Glomerular endothelial cell (primary cell): ENCODE measurements at regions not wholly inside any gene's neighbourhood (a gene's known extent, or its start where the extent isn't known, plus 50 kb on each side); places are given as distances from the start of the nearest gene placed in this dataset.

Experiments used
- DNase-seq: peaks from one replicate; pipeline ENCODE4 v3.0.0-alpha.2; 2011; ENCODE audit warnings: low read depth, low spot score; ENCODE audit errors: extremely low read depth

DNA sequence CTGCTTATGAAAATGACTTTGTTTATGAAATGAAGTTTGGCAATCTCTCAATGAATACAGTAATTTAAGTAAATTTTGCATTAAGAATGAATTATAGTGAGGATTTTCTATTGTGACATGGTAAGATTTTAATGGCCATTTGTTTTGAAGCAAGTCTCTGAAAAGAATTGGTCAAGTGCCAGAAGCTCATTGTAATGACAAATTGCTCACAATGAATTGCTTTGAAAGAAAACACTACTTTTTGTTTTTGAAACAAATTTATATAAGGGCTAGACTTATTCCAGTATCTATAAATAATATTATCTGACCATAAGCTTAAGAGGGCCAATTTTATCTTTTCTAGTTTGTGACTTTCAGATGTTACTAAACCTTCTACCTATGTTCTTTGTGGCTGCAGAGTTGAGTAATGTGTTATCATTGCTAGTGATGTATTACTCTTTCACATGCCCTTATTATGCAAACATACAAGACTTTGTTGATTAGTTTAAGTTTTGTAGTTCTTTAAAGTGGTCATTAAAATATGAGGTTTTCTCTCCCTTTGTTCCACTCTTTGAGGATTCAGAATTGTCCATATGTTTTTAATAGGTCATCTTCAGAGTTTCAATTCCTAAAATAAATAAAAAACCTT lies 93.0 kb upstream of the ZNF608 start:
- DNase-seq, result no peak

DNA sequence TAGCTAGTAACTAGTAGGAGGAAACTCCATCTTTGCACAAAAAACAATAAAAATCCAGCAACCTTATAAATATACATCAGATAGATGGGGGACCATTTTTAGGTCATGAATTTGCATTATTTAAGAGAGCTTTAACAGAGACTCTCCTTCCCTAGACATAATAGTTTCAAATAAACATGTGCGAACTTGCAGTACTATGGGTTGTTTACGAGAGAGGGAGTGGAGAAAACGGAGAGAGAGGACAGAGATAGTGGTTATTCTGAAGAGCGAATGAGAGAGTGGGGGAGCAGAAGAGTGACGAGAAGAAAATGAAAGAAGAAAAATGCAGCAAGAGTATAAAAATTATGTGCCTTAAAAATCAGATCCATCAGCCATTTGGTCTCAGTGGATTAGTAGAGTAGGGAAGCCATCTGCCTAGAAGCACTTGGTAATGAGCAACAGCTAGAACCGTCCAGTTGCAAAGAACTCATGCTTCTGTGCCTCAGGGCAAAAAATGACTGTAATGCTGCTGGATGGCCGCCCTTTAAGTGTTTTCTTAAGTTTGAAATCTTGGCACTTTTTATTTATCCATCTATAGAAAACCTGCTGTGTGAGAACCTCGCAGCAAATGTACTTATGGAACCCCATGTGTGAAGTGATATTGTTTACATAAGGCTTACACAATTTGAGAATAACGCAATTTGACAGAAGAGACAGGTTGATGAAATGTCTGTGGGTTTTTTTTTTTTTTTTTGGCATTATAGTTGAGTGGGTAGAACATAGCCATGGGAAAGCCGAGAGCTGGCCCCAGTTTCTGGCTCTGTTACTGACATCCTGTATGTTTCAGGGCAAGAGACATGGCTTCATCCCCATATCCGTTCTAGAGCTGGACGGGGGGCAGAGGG lies 95.6 kb upstream of the ZNF608 start:
- no peak for DNase-seq

DNA sequence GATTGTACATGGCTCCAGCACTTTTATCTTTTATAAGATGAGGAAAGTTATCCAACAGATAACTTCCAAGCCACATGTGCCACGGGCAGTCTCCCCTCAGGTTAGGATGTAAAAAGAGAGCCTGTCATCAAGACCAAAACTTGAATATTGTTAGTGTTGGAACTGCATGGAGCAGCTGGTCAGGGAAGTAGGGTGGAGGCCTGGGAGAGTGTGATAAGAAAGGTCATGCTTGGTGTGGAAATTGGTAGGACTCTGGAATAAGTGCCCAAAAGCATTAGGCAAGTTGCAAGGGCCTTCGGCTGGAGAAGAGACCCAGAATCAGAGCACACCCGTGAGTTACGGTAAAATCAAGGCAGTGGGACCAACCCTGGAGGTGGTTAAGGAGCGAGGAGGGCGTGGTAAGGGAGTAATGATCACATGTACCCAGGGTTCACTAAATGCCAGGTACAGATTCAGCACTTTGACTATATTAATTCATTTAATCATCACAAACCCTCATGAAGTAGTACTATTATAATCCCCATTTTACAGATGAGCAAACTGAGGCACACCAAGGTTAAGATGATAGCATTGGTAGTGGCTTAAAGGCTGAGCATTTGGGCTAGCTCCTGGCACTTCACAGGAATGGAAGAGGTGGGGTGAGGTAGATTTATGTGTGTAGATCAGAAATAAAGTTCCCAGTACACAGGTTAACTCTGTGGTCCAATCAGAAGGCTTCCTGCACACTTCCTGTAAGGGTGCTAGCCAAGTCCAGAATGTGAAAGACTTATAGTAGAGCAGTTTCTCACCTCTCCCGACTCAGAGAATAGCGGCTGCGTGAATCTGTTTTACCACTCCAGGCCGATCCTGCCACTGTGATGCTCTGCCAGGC lies 96.5 kb upstream of the ZNF608 start:
- no peak for DNase-seq

DNA sequence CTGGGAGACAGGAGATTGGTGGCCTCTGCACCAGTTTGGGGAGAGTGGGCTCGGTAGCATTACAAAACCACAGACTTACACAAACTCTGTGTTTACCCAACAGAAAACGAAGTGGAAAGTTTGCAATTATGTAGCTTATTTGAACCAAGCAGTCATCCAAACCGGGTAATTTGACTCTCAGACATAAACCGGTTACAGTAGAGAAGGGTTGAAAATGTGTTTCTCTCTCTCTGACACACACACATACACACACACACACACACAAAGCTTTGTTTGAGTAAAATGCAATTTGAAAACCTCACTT lies 97.1 kb upstream of the ZNF608 start:
- no peak for DNase-seq

DNA sequence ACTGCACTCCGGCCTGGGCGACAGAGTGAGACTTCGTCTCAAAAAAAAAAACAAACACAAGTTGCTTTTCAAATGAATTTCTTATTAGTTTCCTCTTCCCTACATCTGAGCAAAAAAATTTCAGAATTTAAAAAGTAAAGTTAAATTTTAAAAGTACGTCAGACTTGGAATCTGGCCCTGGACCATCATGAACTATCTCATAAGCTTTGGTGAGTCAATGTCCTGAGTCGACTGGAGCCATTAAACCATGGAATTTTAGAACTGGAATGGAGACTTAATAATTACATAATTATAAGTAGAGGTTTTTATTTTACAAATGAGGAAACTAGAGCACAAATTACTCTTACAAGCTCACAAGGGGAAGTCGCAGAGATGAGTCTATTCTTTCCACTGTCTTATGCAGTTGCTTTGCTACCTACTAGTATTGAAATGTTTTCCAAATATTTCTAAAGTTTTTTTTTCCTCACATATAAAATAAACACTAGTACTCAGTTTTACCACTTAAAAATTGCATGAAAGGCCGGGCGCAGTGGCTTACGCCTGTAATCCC lies 98.0 kb upstream of the ZNF608 start:
- DNase-seq, result no peak

DNA sequence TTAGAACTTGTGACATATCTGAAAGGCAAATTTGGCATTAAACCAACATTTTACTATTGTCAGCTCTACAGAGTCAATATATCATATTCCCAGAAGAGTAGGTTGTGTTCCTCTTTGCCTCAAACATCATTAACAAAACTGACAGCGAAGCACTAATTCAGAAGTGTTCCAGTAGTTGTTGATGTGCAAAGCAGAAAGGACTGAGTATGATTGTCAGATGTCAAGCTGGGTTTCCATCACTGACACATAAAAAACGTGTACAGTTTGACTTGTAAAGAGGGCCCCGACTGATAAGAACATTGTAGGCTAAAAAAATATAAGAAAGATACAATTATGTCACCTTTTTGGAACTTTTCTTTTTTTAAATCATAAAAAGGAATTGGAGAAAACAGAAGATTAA lies 101.5 kb upstream of the ZNF608 start:
- DNase-seq, result no peak

DNA sequence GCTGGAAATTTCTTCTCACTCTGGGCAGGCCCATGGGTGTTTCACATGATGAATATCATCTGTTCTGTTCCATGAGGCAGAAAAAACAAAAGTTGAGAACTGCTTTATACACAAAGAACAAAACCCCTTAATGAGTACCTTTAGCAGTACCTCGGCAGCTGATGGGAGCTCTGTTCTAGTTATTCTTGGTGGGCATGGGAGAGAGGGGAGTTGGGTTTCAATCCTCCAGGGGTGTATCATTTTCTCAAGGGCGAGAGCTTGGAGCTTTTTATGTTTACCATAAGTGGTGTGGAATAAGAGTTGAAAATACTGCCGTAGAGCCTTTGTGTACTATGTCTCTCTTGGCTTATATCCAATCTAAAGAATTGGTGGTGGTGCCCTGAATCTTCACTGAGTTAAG lies 103.3 kb upstream of the ZNF608 start:
- DNase-seq, result no peak

DNA sequence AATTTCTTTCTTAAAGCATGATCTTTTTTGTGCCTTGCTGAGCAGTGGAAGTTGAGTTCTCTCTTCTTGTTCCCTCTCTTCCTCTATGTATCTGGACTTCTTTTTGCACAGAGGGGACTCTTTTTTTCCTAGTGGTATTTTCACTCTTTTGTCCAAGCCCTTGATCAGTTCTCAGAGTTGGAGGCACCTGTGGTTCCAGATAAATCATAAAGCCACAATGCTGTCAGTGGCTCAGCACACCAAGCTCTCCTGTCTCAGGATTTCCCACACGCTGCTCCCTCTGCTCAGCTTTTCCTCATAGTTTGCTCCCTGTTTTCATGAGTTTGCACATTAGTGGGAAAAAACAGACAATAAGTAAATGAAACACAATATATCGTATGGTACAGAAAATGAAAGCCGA lies 110.3 kb upstream of the ZNF608 start:
- DNase-seq, result no peak

DNA sequence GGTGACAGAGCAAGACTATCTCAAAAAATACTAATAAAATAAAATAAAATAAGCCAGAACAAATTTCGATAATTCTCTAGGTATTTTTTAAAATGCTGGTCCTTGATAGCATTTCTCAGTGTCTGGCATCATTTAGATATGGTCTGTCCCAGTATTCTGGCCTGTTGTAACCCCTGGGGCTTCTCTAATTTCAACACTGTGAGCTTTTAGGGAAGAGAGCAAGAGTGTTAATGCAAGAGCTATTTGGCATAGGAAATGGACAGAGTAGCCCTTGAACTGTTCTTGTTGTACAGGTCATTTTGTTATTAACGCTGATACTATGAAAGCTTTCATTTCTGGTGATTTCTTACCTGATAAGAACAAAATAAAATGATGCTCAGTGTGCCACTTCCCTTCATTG lies 112.2 kb upstream of the ZNF608 start:
- DNase-seq, result no peak

DNA sequence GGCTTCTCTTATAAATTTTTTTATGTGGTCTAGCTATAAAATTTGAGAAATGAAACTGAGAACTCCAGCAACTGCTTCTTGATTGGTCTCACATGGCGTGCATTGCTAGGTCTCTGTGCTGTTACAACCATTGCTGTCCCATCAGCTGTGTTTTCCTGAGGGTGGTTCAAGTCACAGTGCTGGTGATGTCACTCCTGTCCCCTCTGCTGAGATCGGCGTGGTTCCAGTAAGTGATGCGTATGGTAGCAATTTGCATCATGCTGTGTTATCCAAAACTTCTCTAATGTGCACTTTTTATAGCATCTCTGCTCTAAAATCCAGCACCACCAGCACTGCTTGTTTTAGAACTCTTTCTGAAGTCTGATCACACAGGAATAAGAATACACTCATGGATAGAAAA lies 112.6 kb upstream of the ZNF608 start:
- DNase-seq, result no peak

DNA sequence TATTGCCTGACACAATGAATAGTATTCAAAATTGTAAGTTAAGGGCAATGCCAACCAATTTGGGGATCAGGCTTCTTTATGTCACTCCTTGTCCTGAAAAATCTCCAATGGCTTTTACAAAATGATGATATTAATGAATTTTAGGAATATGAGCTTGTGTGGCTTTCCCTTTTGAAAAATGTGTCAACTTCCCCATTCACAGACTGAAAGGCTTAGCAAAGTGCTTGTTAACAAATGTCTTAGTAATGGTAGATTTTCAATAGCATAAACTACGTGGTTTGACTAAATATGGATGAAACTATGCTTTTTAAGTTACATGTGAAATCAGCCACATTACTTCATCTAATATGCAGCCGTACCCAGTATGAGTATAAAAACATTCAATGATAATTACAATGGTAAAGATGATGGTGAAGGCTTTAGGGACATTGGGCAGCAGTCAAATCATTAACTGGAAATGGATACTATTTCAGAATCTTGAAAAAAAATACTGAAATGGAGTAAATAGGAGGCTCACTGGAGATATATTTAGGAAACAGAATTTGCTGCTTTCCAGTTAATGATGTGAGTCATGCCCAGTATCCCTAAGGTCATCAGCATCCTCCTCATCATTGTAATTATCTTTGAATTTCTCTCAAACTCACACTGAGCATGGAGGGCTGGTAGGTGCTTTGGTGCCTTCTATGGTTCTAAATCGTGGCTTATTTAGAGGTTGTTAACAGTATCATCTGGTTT lies 113.3 kb upstream of the ZNF608 start:
- no peak for DNase-seq

DNA sequence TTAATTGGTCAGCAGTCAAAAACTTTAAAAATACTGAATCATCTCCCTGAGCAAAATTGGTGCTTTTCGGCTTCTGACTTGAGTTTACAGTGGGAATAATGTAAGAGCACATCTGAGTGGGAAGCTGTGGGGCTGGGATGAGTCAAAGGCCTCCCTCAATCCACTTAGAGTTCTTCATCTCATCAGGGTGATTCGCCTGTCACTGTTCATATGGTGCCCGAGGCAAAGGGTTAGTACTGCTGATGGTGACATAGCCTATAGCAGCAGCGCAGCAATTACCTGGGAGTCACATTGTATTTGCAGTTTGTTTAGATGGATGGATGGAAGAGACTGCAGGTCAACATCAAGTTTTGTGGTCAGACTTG lies 113.8 kb upstream of the ZNF608 start:
- DNase-seq, result no peak

DNA sequence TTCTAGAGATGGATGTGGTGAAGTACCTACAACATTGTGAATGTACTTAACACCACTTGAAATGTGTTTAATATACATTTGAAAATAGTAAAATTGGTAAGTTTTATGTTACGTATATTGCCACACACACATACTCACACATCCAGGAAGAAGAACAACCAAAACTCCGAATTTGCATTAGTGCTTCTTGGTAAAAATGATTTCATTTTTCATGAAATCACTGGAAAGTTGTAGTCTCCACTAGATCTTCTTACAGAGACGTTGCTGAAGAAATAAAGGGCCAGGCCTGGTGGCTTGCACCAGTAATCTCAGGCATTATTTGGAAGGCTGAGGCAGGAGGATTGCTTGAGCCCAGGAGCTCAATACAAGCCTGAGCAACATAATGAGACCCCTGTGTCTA lies 118.6 kb upstream of the ZNF608 start:
- DNase-seq, result no peak

DNA sequence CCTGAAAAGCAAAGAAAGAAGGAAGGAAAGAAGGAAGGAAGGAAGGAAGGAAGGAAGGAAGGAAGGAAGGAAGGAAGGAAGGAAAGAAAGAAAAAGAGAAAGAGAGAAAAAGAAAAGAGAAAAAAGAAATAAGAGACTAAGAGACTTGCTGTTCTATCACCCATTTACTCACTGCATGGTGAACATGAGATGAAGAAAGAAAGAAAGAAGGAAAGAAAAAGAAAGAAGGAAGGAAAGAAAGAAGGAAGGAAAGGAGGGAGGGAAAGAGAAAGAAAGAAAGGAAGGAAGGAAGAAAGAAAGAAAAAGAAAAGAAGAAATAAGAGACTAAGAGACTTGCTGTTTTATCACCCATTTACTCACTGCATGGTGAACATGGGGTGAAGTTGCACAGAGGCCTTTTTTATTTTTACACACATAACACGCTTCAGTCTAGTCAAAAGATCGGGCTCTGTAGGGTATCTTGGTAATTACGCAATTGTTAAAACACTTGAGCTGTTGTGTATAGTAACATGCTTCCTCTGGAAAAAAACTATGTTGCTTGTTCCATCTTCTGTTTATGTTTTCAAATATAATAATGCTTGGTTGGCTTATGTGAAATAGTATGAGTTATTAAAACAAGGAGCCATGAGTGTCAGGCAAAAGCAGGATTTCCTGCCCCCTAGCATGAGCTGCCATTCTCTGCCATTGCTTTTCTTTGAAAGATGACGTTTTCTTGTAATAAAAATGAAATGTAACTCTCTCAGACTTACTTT lies 119.3 kb upstream of the ZNF608 start:
- DNase-seq, result no peak

DNA sequence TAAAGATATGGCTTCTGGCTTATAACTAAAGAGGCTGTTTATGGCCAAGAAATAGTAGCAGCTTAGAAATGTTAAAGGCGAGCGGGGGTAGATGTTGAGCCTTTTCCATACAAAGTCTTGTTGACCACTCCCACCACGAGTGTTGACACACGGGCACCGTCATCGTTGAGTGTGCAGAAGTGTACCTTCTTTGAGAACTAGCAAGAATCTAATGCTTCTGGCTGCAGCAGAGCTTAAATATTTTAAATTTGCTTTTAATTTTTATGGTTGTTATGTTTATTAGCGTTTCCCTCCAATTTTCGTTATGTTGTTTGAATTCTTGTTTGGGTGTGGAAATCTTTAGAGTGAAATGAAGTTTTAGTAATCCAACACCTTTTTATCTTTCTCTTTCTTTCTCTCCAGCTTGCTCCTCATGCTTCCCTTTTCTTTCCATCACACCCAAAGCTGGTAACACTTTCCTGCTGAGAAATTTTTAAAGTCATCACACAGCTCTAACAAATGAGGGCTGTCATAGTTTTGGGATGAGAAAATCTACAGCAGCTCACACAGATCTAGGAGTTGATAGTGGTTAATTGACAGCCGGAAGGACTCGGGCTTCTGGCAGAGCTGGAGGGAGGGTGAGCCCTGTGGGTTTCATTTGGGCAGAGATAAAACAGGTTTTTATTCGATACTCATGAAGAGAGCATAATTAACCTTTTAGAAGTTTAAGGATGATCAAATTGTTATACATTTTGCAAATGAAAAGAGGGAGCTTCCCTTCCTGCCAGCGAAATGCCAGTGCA lies 120.1 kb upstream of the ZNF608 start:
- DNase-seq, result no peak

DNA sequence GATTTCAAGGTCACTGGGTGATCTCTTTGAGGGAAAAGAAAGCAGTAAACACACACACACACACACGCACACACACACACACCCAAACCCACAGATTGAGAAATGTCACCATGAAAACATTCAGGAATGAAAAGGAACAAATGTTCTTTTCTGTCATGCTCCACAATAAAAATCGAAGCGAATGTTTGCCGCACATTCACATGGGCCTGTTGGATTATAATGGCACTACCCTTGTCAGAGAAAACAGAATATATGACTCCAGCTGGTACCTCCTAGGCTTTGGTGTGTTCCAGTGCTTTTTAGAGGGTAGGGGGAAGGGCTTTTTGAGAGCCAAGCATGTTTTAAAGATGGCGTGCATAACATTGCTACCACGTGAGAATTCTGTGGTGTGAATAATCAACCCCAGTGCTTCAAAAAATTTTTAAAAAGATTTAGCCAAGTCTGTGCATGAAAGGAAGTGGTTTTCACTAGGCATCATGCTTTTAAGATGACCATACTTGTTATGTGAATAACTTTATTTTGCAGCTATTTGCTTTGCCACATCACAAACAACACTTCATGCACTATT lies 120.8 kb upstream of the ZNF608 start:
- DNase-seq, result no peak

DNA sequence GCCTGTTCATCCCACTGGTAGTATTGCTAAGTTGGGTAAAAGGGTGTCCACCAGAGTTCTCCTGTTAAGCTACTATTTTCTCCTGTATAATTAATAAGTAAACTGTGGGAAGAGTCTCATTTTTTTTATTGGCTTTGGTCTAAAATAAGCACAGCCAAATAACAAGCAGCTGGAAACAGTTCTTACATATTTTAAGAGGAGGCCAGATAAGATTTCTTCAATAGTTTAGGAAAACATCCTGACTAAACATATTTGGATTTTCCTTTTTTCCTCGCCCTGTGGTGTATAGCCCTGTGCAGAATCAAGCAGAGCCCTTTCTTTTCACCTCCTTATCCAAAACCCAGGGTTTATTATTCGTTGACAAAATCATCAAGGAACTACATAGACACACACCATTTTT lies 122.2 kb upstream of the ZNF608 start:
- DNase-seq, result no peak

DNA sequence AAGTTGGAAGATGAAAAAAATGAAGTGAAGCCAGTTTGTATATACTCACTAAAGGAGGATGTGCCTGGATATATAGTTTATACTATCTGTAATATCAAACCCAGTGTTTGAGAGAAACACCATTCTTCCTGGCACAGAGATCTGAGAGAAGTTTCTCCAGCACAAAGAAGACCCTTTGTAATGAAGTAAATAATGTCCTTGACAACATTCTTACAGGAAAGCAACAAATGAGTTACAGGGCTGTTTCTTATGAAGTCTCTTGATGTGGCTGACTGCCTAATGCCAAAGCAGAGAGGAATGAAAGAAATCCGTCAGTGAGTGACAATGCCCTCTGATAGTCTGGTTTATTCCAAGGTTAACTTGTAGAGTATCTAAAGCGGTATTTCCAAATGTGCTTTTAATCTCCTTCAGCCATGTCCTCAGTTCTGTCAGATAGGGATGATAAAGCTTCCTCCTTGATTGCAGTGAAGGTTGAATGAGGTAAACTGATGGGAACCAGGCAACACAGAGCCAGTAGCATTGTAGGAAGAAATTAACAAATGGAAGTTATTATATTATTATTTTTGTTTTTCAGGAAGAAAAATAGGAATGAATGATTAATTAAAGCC lies 123.1 kb upstream of the ZNF608 start:
- DNase-seq, result no peak

DNA sequence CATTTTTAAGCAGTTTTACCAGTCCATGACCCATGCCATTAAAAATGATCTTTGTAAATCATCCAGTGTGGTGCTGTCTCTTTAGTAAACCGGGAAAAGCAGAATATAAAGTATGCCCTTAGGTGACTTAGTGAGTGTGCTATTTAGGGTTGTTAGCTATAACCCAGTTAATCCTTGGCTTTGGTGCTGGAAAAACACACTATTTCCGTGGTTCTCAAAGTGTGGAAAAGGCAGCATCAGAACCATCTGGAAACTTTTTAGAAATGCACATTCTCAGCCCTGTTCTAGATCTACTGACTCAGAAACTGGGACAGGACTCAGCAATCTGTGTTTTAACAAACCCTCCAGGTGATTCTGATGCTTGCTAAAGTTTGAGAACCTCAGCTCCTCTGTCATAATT lies 123.6 kb upstream of the ZNF608 start:
- DNase-seq, result no peak
